GM10248 (cell line): ENCODE measurements at regions not wholly inside any gene's neighbourhood (a gene's known extent, or its start where the extent isn't known, plus 50 kb on each side); places are given as distances from the start of the nearest gene placed in this dataset.

Experiments
- CTCF ChIA-PET: fragments of 300-600 bp; sonication (Branson Sonifier 250); formaldehyde crosslinking; extraction: SDS; loops from one replicate; lab custom pipeline; 2021; ENCODE audit warnings: antibody characterized with exemption; lab: Yijun Ruan, JAX
- POLR2A ChIA-PET: fragments of 350-650 bp; sonication (Branson Sonifier 250); formaldehyde crosslinking; extraction: SDS; loops from one replicate; lab custom pipeline; 2020; ENCODE audit warnings: antibody characterized with exemption; lab: Yijun Ruan, JAX
- DNase-seq: peaks from one replicate; pipeline ENCODE4 v3.0.0; 2012; ENCODE audit errors: extremely low spot score
- CTCF ChIP-seq: IDR thresholded peaks from 2 replicates; pipeline ENCODE4 v1.5.1; 2012; ENCODE audit warnings: mild to moderate bottlenecking, low read depth; ENCODE audit errors: extremely low read depth, missing control alignments, control extremely low read depth

- ChIA-PET POLR2A (no interaction called here), CTCF (interaction anchor here (1.0 kb wide), 1 partner anchor 11 kb away, joined by 3 read pairs; no protein-coding TSS in a partner anchor)
- no peak for DNase-seq
- no peak for TF ChIP-seq CTCF
These were observed 959.4 kb upstream of the GYPC start for GRCh38 chr2:125696560-125696959.

- no peak for DNase-seq
- ChIA-PET POLR2A (no interaction called here), CTCF (interaction anchor here (0.9 kb wide), 1 partner anchor 13 kb away, joined by 4 read pairs; no protein-coding TSS in a partner anchor)
- TF ChIP-seq CTCF: no peak
These were observed 957.7 kb upstream of the GYPC start for GRCh38 chr2:125698280-125698679.

- TF ChIP-seq CTCF: no peak
- CTCF ChIA-PET: interaction anchor here (1.6 kb wide), 1 partner anchor 12 kb away, joined by 4 read pairs; no protein-coding TSS in a partner anchor
- no peak for DNase-seq
- POLR2A ChIA-PET: no interaction called here
These were observed 954.9 kb upstream of the GYPC start for GRCh38 chr2:125701070-125701469.

- CTCF ChIA-PET: interaction anchor here (1.1 to 1.2 kb wide), 3 partner anchors 11 to 27 kb away, joined by 3 to 4 read pairs (median 3); no protein-coding TSS in a partner anchor
These were observed 948.3 kb upstream of the GYPC start for GRCh38 chr2:125707611-125708010.

GRCh38 chr2:125710561-125710960 lies 945.4 kb upstream of the GYPC start:
- no peak for DNase-seq
- ChIA-PET POLR2A (no interaction called here), CTCF (no interaction called here)
- no peak for TF ChIP-seq CTCF

More at GRCh38 chr2:125707611-125708010, 948.3 kb upstream of the GYPC start:
- POLR2A ChIA-PET: no interaction called here
- TF ChIP-seq CTCF: no peak
- no peak for DNase-seq

GRCh38 chr2:125711075-125711474 lies 944.9 kb upstream of the GYPC start:
- POLR2A ChIA-PET: no interaction called here
- DNase-seq: no peak
- CTCF ChIA-PET: no interaction called here
- TF ChIP-seq CTCF: no peak
